Fibroblast of pulmonary artery (primary cell): ENCODE measurements at regions not wholly inside any gene's neighbourhood (a gene's known extent, or its start where the extent isn't known, plus 50 kb on each side); places are given as distances from the start of the nearest gene placed in this dataset.

Experiments
- DNase-seq: peaks from one replicate; pipeline ENCODE4 v3.0.0-alpha.2; 2010; ENCODE audit warnings: low read depth
- H3K4me3 ChIP-seq: replicated peaks from 2 replicates; pipeline ENCODE4 v1.5.1; 2011; ENCODE audit warnings: low read depth, mild to moderate bottlenecking, control low read depth, low read length, moderate library complexity
- CTCF ChIP-seq: IDR thresholded peaks from 2 replicates; pipeline ENCODE4 v1.5.1; 2011; ENCODE audit warnings: mild to moderate bottlenecking, control low read depth, low read length, inconsistent platforms; ENCODE audit errors: missing control alignments

GRCh38 chr2:37566517-37566981 lies 104.9 kb downstream of the CDC42EP3 start:
- no peak overlapping the region for H3K4me3 ChIP-seq
- peak; percentile 49 for DNase-seq
- TF ChIP-seq CTCF = no peak

DNA sequence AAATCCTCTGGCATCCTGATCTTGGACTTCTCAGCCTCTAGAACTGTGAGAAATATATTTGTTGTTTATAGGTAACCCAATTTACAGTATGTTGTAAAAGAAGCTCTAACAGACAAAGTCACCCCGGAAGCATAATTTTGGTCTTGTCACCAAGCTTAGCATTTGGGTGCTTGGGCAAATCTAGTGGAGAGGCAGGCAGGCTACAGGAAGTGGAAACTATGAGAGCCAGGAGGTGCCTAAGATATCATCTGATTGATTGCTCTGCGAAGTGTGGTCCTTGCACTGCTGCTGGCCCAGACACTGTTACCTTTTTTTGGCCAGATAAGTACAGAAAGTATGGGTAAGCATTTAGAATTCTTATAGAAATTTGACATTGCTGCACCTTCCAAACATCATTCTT lies 102.9 kb downstream of the CDC42EP3 start:
- no peak for TF ChIP-seq CTCF
- no peak for DNase-seq
- no peak overlapping the region for H3K4me3 ChIP-seq

DNA sequence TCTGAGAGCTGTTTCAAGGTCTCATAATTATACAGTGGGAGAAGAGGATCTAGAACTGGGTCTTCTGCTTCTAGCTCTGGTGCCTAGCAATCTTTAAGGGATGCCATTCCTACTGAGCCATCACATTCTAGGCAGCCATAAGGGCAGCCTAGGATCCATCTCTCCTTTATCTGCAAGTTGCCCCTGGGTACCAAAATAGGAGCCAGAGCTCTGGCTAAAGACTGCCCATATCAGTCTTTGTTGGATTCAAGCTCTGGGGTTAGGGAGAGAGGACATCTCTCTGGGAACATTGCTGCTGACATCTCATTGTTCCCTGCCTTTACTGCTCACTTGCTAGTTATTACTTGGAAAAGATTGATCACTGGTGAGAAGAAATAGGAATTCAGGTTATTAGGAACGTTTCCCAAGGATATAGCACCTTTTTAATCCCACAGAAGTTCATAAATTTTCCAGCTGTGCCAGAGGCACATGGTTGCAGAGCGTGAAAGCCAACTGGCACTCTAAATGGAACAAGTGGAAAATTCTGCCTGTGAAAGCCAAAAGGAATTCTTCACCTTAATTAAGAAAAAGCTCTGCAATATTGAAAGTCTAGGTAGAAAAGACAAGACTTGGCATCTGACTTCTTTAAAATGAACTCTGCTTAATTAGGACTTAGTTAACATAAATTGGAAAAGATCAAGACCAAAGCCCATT lies 102.2 kb downstream of the CDC42EP3 start:
- no peak for DNase-seq
- no peak for TF ChIP-seq CTCF
- no peak overlapping the region for H3K4me3 ChIP-seq

DNA sequence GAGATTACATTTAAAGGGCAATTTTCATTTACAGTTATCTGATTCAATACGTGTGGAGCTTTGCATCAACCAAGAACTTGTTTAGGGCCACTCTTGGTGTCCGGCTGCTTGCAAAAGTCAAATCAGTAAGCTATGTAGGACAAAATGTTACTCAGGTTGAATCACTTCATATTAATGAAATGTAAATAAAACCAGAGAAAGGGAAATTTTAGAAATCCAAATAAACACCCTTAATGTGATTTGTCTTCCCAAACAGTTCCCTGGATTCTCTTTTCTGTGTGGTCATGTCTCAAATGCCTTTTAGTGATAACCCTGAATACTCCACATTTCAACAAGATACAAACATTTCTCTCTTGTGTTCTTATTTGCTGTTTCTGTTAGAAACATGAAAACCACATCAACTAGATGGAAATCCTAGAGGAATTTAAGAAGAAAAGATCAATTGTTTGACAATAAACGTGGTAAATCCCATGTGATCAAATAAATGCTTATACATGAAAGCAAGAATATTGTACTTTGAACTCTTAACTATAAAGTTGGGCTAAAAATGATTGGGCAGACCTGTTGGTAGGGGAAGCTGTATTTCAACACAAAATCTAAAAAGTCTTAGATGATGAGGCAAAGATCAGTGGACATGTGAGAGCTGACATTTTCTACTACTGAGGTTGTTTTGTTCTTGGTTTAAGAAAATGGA lies 101.3 kb downstream of the CDC42EP3 start:
- H3K4me3 ChIP-seq = no peak overlapping the region
- no peak for TF ChIP-seq CTCF
- peak; percentile 44 for DNase-seq

DNA sequence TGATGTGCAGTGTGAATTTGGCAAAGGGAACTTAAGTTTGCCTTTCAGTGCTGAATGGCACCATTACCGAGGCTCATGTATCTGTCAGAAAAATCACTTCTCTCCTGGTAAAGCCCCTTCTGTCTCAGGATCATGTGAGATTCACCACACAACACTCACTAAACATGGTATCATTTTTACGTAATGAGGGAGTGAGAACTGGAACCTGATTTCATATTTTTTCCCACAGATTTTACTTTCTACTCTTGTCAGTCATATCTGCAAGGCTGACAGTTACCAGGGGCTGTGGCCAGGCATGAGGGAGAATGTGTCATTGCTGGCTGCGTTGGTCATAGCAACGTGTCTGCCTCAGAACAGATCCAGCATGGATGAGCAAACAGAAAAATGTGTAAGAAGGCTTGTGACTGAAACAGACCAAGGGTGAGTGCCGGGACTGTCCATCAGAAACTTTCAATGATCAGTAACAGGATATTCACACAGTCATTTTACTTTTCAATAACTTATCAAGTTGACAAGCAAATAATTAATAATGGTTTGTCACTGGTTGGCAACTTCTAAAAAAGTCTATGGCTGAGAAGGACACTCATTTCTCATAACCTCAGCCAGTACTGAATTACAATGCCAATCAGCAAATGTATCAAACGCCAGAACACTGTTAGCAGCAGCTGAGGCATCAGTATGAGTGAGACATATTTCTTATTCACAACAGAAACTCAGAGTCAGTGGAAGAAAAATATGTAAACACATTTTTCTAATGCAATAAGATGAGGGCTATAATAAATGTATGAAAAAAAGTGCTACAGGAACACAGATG lies 100.5 kb downstream of the CDC42EP3 start:
- no peak overlapping the region for H3K4me3 ChIP-seq
- peak; percentile 77 for DNase-seq
- no peak for TF ChIP-seq CTCF

DNA sequence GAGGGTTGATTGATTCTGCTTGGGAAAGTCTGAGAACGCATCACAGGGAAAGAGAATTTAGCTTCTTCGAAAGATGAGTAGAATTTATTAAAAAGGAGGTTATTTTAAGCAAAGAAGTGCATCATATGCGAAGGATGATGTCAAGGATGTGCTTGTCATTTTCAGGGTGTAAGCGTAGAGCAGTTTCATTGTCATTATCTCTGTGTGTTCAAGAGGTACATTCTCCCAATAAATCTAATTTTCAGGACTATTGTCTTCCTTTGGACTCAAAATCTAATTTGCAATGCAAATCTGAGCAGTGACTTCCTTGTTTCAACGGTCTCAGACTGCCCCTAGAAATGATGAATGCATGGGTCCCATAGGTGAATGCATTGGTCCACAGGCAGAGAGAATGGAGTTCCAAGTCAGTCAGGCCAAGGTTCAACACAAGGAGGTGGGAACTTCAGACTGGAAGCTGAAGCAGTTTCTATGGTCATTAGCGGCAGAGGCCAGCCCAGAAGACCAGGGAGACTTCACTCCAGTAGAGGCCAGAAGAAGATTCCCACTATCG lies 99.8 kb downstream of the CDC42EP3 start:
- H3K4me3 ChIP-seq = no peak overlapping the region
- no peak for TF ChIP-seq CTCF
- no peak for DNase-seq
